HG03064 (cell line): ENCODE measurements at regions not wholly inside any gene's neighbourhood (a gene's known extent, or its start where the extent isn't known, plus 50 kb on each side); places are given as distances from the start of the nearest gene placed in this dataset.
"Not testable (repeated sequence)": the region's sequence is repeated elsewhere in the genome, so short reads cannot be mapped to it uniquely, and the experiment has no call there.

ENCODE experiments used
- ATAC-seq: cut with Tn5 transposase; IDR thresholded peaks from one replicate; pipeline ENCODE4 v1.9.1; 2021; ENCODE audit warnings: low read depth; ENCODE audit not compliant: unreplicated experiment

- no peak for ATAC-seq
Observed at GRCh38 chr10:25797888-25798429, 136.1 kb upstream of the MYO3A start.

GRCh38 chr10:25804505-25804904 lies 129.5 kb upstream of the MYO3A start:
- no peak for ATAC-seq

DNA sequence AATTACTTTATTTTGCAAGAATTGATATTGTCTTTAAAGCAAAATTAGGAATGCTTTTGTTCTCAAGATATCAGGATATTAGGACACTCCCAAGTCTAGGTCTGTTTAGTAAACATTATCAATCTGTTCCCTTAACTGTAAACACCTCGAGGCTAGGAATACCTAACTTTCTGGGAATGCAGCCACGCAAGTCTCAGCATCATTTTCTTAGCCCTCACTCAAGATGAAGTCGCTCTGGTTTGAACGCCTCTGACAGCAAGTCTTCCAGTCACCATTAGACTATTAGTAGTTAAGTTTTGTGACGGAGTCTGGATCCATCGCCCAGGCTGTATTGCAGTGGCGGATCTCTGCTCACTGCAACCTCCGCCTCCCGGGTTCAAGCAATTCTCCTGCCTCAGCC lies 128.0 kb upstream of the MYO3A start:
- ATAC-seq, result no peak

DNA sequence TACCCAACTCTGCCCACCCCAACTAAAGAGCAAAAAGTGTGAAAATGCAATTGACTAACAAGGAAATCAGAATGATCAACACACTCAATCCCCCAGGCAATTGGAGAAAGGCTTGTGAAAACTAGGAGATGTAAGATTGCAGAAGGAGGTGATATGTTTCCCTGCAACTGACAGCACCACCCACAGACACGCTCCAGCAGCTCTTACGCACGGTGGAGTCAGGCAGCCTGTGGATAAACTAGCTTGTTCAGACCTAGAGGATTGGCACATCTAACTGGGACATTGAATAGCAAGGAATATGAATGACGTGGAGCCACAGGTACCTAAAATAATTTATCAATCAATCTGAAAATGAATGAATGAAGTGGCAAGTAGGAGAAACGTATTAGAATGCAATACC lies 125.7 kb upstream of the MYO3A start:
- no peak for ATAC-seq

GRCh38 chr10:25811052-25811685 lies 122.9 kb upstream of the MYO3A start:
- no peak for ATAC-seq

DNA sequence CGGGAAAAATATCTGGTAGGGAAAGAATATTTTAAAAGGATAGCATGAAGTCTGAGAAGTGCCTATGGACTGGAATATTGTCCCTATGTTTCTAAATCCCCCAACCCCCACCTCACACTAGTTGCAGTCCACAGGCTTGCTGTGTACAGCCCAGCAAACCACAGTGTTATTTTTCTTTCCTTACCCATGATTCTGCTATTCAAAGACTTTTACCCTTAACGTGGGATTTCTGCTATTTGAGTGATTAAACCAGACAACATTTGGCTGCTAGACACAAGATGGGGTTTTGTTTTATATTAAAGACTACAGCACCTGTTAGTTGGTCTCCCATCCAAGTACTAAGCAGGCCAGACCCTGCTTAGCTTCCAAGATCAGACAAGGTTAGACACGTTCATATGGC lies 120.5 kb upstream of the MYO3A start:
- ATAC-seq, result no peak

DNA sequence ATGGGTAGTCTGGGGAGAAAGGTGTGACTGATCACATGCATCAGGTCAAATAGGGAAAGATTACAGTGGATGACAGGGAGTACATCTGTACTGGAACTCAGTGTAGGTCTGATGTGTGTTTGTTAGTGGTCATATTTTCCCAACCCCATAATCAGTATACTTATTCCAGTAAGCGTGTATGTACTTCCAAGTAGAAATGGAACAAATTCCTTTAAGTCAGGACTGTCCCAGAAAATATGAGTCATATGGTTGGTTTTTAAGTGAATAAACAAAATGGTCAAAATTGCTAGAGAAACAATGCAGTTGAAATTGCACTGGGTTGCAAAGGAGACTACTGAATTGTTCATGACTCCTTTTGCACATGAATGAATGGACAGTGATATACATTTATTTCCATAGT lies 118.8 kb upstream of the MYO3A start:
- ATAC-seq, result no peak

GRCh38 chr10:25815999-25816768 lies 117.8 kb upstream of the MYO3A start:
- ATAC-seq, result no peak

GRCh38 chr10:25817200-25817599 lies 116.8 kb upstream of the MYO3A start:
- no peak for ATAC-seq

DNA sequence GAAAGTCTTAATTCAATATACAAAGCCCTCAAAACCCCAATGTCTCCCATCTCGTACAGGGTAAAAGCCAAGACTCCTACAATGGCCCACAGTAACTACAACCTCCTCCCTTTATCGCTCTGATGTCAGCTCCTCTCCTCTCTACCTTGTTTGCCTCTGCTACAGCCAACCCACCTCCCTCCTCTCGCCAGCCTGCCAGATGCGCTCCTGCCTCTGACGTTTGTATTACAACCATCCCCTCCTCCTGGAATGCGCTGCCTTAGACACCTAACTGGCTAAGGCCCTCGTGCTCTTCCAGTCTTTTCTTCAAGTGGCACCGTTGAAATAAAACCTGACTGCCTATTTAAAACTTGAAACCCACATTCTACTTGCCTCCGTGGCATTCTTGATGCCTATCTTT lies 115.3 kb upstream of the MYO3A start:
- no peak for ATAC-seq

DNA sequence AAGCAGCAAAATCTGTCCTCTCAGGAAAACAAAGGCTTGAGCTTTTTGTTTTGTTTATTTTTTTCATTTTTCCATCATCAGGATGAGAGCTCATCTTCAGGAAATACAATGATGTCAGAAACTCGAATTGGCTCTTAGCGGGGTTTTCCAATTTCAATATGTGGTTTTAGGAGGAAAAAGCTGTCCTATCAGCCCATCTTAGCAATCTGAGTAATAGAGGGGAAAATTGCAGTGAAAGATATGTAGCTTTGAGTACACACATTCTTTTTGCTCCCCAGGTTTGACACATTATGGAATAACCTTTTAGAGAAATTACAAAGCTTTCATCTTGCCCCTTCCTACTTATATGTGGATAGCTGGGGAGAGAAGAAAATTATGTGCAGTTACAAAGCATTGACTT lies 113.6 kb upstream of the MYO3A start:
- no peak for ATAC-seq

- no peak for ATAC-seq
Observed at GRCh38 chr10:25820874-25821273, 113.2 kb upstream of the MYO3A start.

- ATAC-seq, result no peak
Observed at GRCh38 chr10:25824050-25824449, 110.0 kb upstream of the MYO3A start.

DNA sequence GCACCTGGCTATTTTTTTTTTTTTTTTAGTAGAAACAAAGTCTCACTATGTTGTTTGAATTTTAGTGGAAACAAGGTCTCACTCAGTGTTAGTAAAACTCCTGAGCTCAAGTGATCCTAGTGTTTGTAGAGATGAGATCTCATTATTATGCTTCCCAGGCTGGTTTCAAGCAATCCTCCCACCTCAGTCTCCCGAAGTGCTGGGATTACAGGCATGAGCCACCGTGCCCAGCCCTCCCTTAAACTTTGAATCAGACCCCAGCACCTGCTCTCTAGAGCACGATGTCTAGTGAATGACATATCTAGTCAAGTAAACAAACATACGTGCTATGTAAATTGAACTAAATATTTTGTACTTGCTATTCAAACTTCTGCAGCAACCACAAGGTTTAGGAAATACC lies 105.6 kb upstream of the MYO3A start:
- ATAC-seq, result no peak

DNA sequence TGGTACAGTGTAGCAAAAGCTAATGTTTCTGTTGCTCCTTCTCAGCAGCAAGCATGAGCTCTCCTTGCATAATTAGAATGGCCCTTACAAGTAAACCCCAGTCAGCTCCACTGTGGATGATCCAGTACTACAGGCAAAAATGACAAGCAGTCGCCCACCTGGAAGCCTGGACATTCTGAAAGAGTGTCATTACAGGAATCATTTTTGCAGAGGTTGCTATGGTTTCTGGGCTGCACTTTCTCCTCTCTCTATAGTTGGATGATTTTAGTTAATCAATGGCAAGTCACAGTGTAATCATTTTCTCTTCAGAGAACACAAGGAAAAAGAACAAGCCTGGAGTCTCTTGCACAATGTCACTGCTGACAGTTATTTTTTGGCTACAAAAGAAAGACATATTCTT lies 102.9 kb upstream of the MYO3A start:
- no peak for ATAC-seq

GRCh38 chr10:25839683-25840082 lies 94.3 kb upstream of the MYO3A start:
- no peak for ATAC-seq

GRCh38 chr10:25840875-25841274 lies 93.2 kb upstream of the MYO3A start:
- not testable (repeated sequence) for ATAC-seq

DNA sequence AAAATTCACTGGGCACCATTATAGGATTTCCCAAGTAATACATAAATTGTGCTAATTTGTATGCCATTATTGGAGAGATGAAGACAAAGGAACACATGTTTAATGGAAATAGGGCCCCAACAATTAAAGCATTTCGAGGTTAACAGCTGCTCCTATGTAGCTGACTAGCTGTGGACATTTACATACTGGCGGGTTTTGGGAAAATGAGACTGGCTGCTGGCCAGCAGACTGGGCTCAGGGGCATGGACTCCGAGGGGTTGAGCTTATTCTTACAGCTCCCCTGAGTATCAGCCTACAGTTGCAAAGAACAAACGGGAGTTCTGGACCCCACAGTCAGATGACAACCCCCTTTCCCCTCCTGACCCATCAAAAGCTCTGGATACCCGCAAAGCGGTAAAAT lies 91.9 kb upstream of the MYO3A start:
- ATAC-seq, result no peak

- no peak for ATAC-seq
Observed at GRCh38 chr10:25843551-25844170, 90.4 kb upstream of the MYO3A start.

DNA sequence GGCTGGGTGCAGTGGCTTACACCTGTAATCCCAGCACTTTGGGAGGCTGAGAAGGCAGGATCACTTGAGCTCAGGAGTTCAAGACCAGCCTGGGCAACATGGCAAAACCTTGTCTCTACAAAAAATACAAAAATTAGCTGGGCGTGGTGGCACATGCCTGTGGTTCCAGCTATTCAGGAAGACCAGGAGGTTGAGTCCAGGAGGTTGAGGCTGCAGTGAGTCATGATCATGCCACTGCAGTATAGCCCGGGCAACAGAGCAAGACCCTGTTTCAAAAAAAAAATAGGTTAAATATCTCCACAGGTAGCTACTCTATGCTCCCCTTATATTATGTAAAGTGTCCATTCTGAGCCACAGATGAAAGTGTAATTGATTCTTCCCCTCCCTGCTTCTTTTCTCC lies 89.3 kb upstream of the MYO3A start:
- ATAC-seq, result not testable (repeated sequence)

DNA sequence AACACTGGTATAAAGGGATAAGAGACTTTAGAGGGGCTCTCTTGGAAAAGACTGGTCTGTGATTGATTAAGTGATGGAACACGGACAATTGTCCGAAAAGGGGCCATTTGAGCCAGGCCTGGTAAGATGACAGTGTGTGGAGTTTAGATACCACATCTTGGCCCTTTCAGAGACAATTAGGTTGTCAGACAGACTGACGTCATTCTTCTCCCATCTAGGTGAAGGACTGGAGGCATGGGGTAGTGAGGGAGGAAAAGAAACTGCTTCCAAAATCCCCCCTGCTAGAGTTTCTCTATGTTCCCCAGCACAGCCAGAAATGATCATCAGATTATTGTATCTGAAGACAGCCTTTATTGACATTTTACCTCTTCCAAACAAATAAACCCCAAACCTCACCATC lies 84.8 kb upstream of the MYO3A start:
- ATAC-seq, result no peak

DNA sequence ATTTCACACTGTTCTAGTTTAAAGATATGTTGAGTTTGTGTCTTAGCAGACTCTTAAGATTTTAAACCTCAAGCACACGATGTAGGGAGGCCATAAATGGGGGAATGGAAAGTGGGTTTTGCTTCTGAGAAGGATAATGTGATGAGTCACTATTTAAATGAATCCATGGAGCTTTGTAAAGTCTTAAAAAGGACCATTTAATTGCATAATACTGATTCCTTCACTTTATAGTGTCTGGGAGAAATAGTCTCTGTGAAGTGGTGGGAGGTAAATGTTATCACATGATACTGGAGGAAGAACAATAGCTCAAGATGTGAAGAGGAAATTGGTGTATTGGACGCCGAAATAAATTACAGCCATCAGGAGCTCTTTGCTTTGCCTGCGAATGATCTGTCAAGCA lies 84.0 kb upstream of the MYO3A start:
- no peak for ATAC-seq
